AG09319 (cell line): ENCODE measurements at regions not wholly inside any gene's neighbourhood (a gene's known extent, or its start where the extent isn't known, plus 50 kb on each side); places are given as distances from the start of the nearest gene placed in this dataset.
"Not testable (repeated sequence)": the region's sequence is repeated elsewhere in the genome, so short reads cannot be mapped to it uniquely, and the experiment has no call there.

ENCODE experiments used
- DNase-seq: peaks from one replicate; pipeline ENCODE4 v3.0.0-alpha.2; 2010; ENCODE audit warnings: low read depth; ENCODE audit errors: extremely low read depth
- TF ChIP-seq, protein P1 (sequence below): IDR thresholded peaks from 2 replicates; pipeline ENCODE4 v1.5.1; 2011; ENCODE audit warnings: low read depth, mild to moderate bottlenecking, inconsistent platforms, low read length, moderate library complexity

DNA sequence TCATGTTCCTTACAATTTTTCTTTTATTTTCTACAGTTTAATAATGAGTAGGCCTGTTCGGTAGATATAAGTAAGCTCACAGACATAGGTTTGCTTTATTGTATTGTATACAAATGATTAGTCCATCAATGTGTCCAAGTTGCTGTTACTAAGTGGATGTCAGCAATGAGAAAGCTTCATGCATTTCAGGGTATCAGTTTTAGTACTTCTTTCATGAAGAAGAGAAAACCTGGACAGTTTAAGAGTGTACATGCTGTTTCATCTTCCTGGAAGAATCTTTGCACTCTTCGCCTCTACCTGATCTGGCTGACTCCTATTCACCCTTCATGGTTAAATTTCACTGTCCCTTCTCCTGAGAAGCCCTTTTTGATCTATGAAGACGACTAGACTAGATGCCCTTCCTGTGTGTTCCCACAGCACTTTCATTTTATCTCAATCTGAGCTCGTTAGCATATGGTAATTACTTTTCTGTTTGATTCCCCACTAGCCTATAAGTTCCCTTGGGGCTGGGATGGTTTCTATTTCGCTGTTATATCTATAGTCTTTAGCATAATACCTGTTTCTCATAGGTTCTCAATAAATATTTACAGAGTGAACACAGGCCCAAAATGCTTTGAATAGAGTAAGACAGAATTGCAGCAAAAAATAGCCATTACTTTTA lies 70.7 kb downstream of the CETN3 start:
- no peak for DNase-seq
- TF ChIP-seq, protein P1, sequence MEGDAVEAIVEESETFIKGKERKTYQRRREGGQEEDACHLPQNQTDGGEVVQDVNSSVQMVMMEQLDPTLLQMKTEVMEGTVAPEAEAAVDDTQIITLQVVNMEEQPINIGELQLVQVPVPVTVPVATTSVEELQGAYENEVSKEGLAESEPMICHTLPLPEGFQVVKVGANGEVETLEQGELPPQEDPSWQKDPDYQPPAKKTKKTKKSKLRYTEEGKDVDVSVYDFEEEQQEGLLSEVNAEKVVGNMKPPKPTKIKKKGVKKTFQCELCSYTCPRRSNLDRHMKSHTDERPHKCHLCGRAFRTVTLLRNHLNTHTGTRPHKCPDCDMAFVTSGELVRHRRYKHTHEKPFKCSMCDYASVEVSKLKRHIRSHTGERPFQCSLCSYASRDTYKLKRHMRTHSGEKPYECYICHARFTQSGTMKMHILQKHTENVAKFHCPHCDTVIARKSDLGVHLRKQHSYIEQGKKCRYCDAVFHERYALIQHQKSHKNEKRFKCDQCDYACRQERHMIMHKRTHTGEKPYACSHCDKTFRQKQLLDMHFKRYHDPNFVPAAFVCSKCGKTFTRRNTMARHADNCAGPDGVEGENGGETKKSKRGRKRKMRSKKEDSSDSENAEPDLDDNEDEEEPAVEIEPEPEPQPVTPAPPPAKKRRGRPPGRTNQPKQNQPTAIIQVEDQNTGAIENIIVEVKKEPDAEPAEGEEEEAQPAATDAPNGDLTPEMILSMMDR, result no peak

DNA sequence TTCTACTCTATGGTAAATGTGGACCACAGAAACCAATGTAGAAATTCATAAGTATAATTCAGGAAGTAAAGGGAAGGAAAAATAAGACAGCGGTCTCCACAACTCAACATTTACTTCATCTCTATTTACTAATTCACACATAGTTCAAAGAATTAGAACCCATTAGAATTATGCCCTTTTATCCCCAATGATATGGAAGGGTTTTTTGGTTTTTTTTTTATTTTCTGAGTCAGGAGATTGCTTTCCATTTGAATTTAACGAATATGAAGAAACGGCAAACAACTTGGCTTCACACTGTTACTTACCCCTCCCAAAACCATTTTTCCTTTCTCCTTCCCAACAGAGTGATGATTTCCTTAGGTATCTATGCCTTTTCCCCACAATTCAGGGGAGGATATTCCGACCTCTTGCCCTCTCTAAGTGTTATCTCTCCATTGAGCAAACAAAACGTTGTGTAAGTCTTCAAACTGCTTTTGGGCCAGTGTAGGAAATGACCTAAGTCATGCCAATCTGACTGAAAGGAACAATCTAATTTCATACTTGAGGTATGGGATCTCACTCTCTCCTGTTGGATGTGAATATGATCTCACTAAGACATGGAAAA lies 72.0 kb downstream of the CETN3 start:
- DNase-seq, result no peak
- TF ChIP-seq, protein P1, result no peak

- TF ChIP-seq, protein P1, result no peak
Observed at GRCh38 chr5:90336752-90337151, 72.8 kb downstream of the CETN3 start.

GRCh38 chr5:90334741-90335140 lies 74.8 kb downstream of the CETN3 start:
- TF ChIP-seq, protein P1, result no peak
- no peak for DNase-seq

More at GRCh38 chr5:90336752-90337151, 72.8 kb downstream of the CETN3 start:
- no peak for DNase-seq

- no peak for DNase-seq
- TF ChIP-seq, protein P1, result no peak
Observed at GRCh38 chr5:90329911-90330310, 79.6 kb downstream of the CETN3 start.

DNA sequence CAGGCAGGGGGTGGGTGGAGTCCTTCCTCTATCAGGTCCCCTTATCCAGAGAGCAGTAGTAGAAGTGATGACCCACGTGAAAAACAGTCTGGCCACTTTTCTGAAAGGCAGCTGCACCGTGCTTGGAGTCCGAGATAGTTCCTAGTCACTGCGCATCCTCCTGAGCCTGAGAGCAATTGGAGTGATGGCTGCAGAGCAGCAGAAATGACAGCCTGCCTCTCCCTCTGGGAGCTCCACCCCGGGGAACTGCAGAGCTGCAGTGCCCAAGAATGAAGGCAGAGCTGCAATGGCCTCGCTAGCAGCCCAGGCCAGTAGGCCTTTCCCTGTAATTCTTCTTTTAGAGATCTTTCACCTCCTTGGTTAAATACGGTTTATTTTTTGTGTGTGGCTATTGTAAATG lies 82.6 kb downstream of the CETN3 start:
- TF ChIP-seq, protein P1, result no peak

DNA sequence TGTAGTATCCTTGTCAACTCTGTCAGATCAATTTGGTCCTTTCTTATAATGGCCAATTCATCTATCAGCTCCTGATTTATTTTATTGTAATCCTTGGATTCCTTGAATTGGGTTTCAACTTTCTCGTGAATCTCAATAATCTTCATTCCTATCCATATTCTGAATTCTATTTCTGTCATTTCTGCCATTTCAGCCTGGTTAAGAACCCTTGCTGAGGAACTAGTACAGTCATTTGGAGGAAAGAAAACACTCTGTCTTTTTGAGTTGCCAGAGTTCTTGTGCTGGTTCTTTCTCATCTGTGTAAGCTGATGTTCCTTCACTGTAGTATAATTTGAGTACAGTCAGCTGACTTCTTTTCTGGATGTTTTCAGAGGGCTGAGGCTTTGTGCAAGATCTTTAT lies 84.5 kb downstream of the CETN3 start:
- TF ChIP-seq, protein P1, result no peak
- DNase-seq, result no peak

More for the DNA sequence above, 82.6 kb downstream of the CETN3 start:
- DNase-seq, result no peak

DNA sequence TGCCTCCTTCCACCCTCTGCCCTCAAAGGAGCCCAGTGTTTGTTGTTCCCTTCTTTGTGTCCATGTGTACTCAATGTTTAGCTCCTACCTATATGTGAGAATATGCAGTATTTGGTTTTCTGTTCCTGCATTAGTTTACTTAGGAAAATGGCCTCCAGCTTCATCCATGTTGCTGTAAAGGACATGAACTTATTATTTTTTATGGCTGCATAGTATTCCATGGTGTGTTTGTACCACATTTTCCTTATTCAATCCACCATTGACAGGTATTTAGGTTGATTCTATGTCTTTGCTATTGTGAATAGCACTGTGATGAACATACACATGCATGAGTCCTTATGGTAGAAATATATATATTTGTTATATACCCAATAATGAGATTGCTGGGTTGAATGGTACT lies 89.2 kb downstream of the CETN3 start:
- not testable (repeated sequence) for DNase-seq
